Neuronal stem cell (in vitro differentiated cells): ENCODE measurements at regions not wholly inside any gene's neighbourhood (a gene's known extent, or its start where the extent isn't known, plus 50 kb on each side); places are given as distances from the start of the nearest gene placed in this dataset.

ENCODE experiments used
- DNase-seq: peaks from one replicate; pipeline ENCODE4 v3.0.0-alpha.2; 2013; ENCODE audit warnings: low spot score
- H2AFZ ChIP-seq: one replicate; pipeline ENCODE4 v1.6.1; 2013; ENCODE audit warnings: mild to moderate bottlenecking, low read length, inconsistent platforms
- H2AK5ac ChIP-seq: 2 replicates; pipeline ENCODE4 v1.6.1; 2013; ENCODE audit warnings: low read depth, mild to moderate bottlenecking, inconsistent platforms, low read length, moderate library complexity, mixed read lengths
- H2BK120ac ChIP-seq: 2 replicates; pipeline ENCODE4 v1.6.1; 2013; ENCODE audit warnings: low read depth, mild to moderate bottlenecking, inconsistent platforms, low read length, moderate library complexity, mixed read lengths
- H2BK12ac ChIP-seq: one replicate; pipeline ENCODE4 v1.6.1; 2013; ENCODE audit warnings: low read length, inconsistent platforms
- H2BK15ac ChIP-seq: 2 replicates; pipeline ENCODE4 v1.6.1; 2013; ENCODE audit warnings: mild to moderate bottlenecking, low read length, inconsistent platforms, mixed read lengths
- H2BK5ac ChIP-seq: one replicate; pipeline ENCODE4 v1.6.1; 2013; ENCODE audit warnings: inconsistent platforms, mild to moderate bottlenecking, low read length, moderate library complexity
- H3K14ac ChIP-seq: one replicate; pipeline ENCODE4 v1.6.1; 2013; ENCODE audit warnings: low read length, inconsistent platforms
- H3K18ac ChIP-seq: 2 replicates; pipeline ENCODE4 v1.6.1; 2013; ENCODE audit warnings: low read length, inconsistent platforms
- H3K23ac ChIP-seq: 2 replicates; pipeline ENCODE4 v1.6.1; 2013; ENCODE audit warnings: low read depth, mild to moderate bottlenecking, mixed read lengths, low read length, inconsistent platforms; ENCODE audit not compliant: poor library complexity
- H3K27ac ChIP-seq: replicated peaks from 3 replicates; pipeline ENCODE4 v1.5.1; 2013; ENCODE audit warnings: low read length, inconsistent platforms
- H3K27me3 ChIP-seq, 3 experiments: 2 replicates each; pipeline ENCODE4 v1.6.1; 2013; ENCODE audit warnings: low read length in 3 of 3, mild to moderate bottlenecking in 2 of 3, inconsistent platforms in 1 of 3, low read depth in 1 of 3, mixed read lengths in 1 of 3, moderate library complexity in 1 of 3; ENCODE audit not compliant: control insufficient read depth in 3 of 3, insufficient read depth in 3 of 3
- H3K36me3 ChIP-seq, 2 donors: replicated peaks in 1 of 2; 2 replicates each; pipeline ENCODE4 v1.6.1; 2013; ENCODE audit warnings: low read length in 2 of 2; ENCODE audit not compliant: control insufficient read depth in 2 of 2, insufficient read depth in 2 of 2
- H3K4ac ChIP-seq: 2 replicates; pipeline ENCODE4 v1.6.1; 2013; ENCODE audit warnings: inconsistent platforms, mild to moderate bottlenecking, low read length, moderate library complexity
- H3K4me1 ChIP-seq, 2 donors: 1 replicate in 1 of 2; 2 replicates in 1 of 2; pipeline ENCODE4 v1.6.1; 2013; ENCODE audit warnings: low read length in 2 of 2, low read depth in 1 of 2; ENCODE audit not compliant: control insufficient read depth in 2 of 2, insufficient read depth in 1 of 2
- H3K4me2 ChIP-seq: one replicate; pipeline ENCODE4 v1.6.1; 2013; ENCODE audit warnings: mild to moderate bottlenecking, low read length, inconsistent platforms; ENCODE audit not compliant: insufficient read depth, poor library complexity, severe bottlenecking
- H3K4me3 ChIP-seq, 2 donors: 2 replicates each; pipeline ENCODE4 v1.5.1; 2013; ENCODE audit warnings: low read length in 2 of 2, mild to moderate bottlenecking in 2 of 2, inconsistent platforms in 1 of 2, moderate library complexity in 1 of 2
- H3K79me1 ChIP-seq: one replicate; pipeline ENCODE4 v1.6.1; 2013; ENCODE audit warnings: low read depth, mild to moderate bottlenecking, inconsistent platforms, low read length, moderate library complexity
- H3K9ac ChIP-seq: one replicate; pipeline ENCODE4 v1.6.1; 2013; ENCODE audit warnings: mild to moderate bottlenecking, low read depth, low read length, inconsistent platforms; ENCODE audit not compliant: poor library complexity
- H3K9me3 ChIP-seq, 2 donors: replicated peaks in 1 of 2; 2 replicates each; pipeline versions ENCODE3 to v1.6.1; 2013; ENCODE audit warnings: low read length in 2 of 2, mild to moderate bottlenecking in 2 of 2, inconsistent platforms in 1 of 2, low read depth in 1 of 2, mixed read lengths in 1 of 2, moderate library complexity in 1 of 2; ENCODE audit not compliant: control insufficient read depth in 2 of 2, insufficient read depth in 1 of 2
- H4K8ac ChIP-seq: one replicate; pipeline ENCODE4 v1.6.1; 2013; ENCODE audit warnings: low read depth, mild to moderate bottlenecking, inconsistent platforms, low read length, moderate library complexity
- H4K91ac ChIP-seq: one replicate; pipeline ENCODE4 v1.6.1; 2013; ENCODE audit warnings: low read length, low read depth, mild to moderate bottlenecking, inconsistent platforms; ENCODE audit not compliant: poor library complexity
- WGBS, 2 donors: extraction: QIAGEN DNeasy Blood & Tissue Kit; methylation state at CpG; one replicate each; pipeline ENCODE4 v1.1.7; 2013; ENCODE audit warnings: missing lambda C conversion rate in 2 of 2, mixed read lengths in 1 of 2; ENCODE audit not compliant: insufficient read length in 2 of 2, insufficient replicate concordance in 1 of 2; ENCODE audit errors: extremely low coverage in 2 of 2; 5-methylcytosine and 5-hydroxymethylcytosine counted together

GRCh38 chr6:54737247-54737646 lies 109.3 kb upstream of the FAM83B start:
- Histone ChIP-seq H2BK12ac (no peak overlapping the region), H3K9ac (no peak overlapping the region), H2BK5ac (peak overlapping the region; percentile 44), H2BK15ac (no peak overlapping the region), H3K27me3 (no peaks in the 10 kb centered on the region), H3K4me2 (no peak overlapping the region), H3K18ac (no peak overlapping the region), H2AFZ (peak overlapping the region; percentile 63), H3K36me3 (no peaks in the 10 kb centered on the region), H3K4ac (no peak overlapping the region), H4K8ac (no peak overlapping the region), H2BK120ac (no peak overlapping the region), H4K91ac (no peak overlapping the region), H3K23ac (no peak overlapping the region), H3K79me1 (peaks cover 1% of the 10 kb centered on the region), H3K14ac (peak overlapping the region; percentile 91), H3K9me3 (no peaks in the 10 kb centered on the region), H2AK5ac (no peak overlapping the region), H3K27ac (no peak overlapping the region), H3K4me1 (no peaks in the 10 kb centered on the region), H3K4me3 (no peak overlapping the region)
- DNase-seq = no peak
- no CpG with 5 or more reads among the region's 3 CpGs for WGBS, 2 donors

- H4K91ac ChIP-seq = no peak overlapping the region
- no peak for DNase-seq
- no peak overlapping the region for H4K8ac ChIP-seq
- H3K79me1 ChIP-seq = no peaks in the 10 kb centered on the region
- H3K18ac ChIP-seq = no peak overlapping the region
- H3K27ac ChIP-seq = no peak overlapping the region
- no peak overlapping the region for H2AK5ac ChIP-seq
- no peak overlapping the region for H3K4ac ChIP-seq
- peaks cover 0 to 3% of the 10 kb centered on the region in 2 donors for H3K9me3 ChIP-seq
- no peak overlapping the region for H2BK120ac ChIP-seq
- no peak overlapping the region for H2BK15ac ChIP-seq
- no peaks in the 10 kb centered on the region for H3K27me3 ChIP-seq
- H3K23ac ChIP-seq = no peak overlapping the region
- H3K14ac ChIP-seq = no peak overlapping the region
- no peak overlapping the region for H3K4me3 ChIP-seq
- WGBS, 2 donors = 100% methylated on average over 1 of the region's 1 CpG
- no peaks in the 10 kb centered on the region for H3K4me1 ChIP-seq
- H3K4me2 ChIP-seq = no peak overlapping the region
- no peak overlapping the region for H2BK12ac ChIP-seq
- H3K9ac ChIP-seq = no peak overlapping the region
- H2AFZ ChIP-seq = no peak overlapping the region
- H2BK5ac ChIP-seq = no peak overlapping the region
- no peaks in the 10 kb centered on the region for H3K36me3 ChIP-seq
Measured at GRCh38 chr6:54747955-54748354, 98.6 kb upstream of the FAM83B start.

GRCh38 chr6:54754406-54754805 lies 92.2 kb upstream of the FAM83B start:
- Histone ChIP-seq H3K27me3 (no peaks in the 10 kb centered on the region), H2AK5ac (no peak overlapping the region), H2AFZ (peak overlapping the region; percentile 38), H3K18ac (no peak overlapping the region), H2BK5ac (no peak overlapping the region), H2BK120ac (no peak overlapping the region), H3K9me3 (no peaks in the 10 kb centered on the region), H4K91ac (no peak overlapping the region), H2BK15ac (no peak overlapping the region), H3K23ac (no peak overlapping the region), H3K9ac (no peak overlapping the region), H2BK12ac (no peak overlapping the region), H4K8ac (no peak overlapping the region), H3K4me3 (no peak overlapping the region), H3K4me1 (peaks cover 0 to 2% of the 10 kb centered on the region in 2 donors), H3K4ac (no peak overlapping the region), H3K14ac (no peak overlapping the region), H3K4me2 (no peak overlapping the region), H3K79me1 (no peaks in the 10 kb centered on the region), H3K27ac (no peak overlapping the region), H3K36me3 (no peaks in the 10 kb centered on the region)
- no CpG with 5 or more reads among the region's 1 CpG for WGBS, 2 donors
- no peak for DNase-seq

- Histone ChIP-seq H3K79me1 (no peaks in the 10 kb centered on the region), H3K4ac (no peak overlapping the region), H2AK5ac (no peak overlapping the region), H2BK15ac (no peak overlapping the region), H3K9me3 (no peaks in the 10 kb centered on the region), H3K27me3 (no peaks in the 10 kb centered on the region), H4K91ac (no peak overlapping the region), H3K4me3 (no peak overlapping the region), H2BK5ac (no peak overlapping the region), H2BK120ac (no peak overlapping the region), H2AFZ (no peak overlapping the region), H2BK12ac (no peak overlapping the region), H3K23ac (no peak overlapping the region), H3K4me1 (peaks cover 0 to 2% of the 10 kb centered on the region in 2 donors), H3K18ac (no peak overlapping the region), H3K14ac (no peak overlapping the region), H3K4me2 (no peak overlapping the region), H3K9ac (no peak overlapping the region), H3K36me3 (no peaks in the 10 kb centered on the region), H4K8ac (no peak overlapping the region), H3K27ac (no peak overlapping the region)
- WGBS, 2 donors = no CpG with 5 or more reads among the region's 2 CpGs
- DNase-seq = no peak
Measured at GRCh38 chr6:54758340-54758739, 88.2 kb upstream of the FAM83B start.
